Prostate gland (tissue), 2 donors: ENCODE measurements at regions not wholly inside any gene's neighbourhood (a gene's known extent, or its start where the extent isn't known, plus 50 kb on each side); places are given as distances from the start of the nearest gene placed in this dataset.

Source experiments
- DNase-seq: peaks from one replicate; pipeline ENCODE4 v3.0.0-alpha.2; 2019; ENCODE audit warnings: low spot score
- H3K27ac ChIP-seq, 2 donors: fragments of 200-600 bp; sonication (generic); 2 replicates each; pipeline ENCODE4 v1.5.1; 2017 to 2019
- H3K27me3 ChIP-seq: fragments of 200-600 bp; sonication (generic); replicated peaks from 2 replicates; pipeline ENCODE4 v1.5.1; 2019; ENCODE audit not compliant: insufficient read depth
- H3K36me3 ChIP-seq, 2 donors: fragments of 200-600 bp; sonication (generic); 1 replicate in 1 of 2; 2 replicates in 1 of 2; pipeline versions ENCODE4 v1.5.1 to v1.8.1; 2017 to 2019
- H3K4me1 ChIP-seq: fragments of 200-600 bp; sonication (generic); replicated peaks from 2 replicates; pipeline ENCODE4 v1.5.1; 2019
- H3K4me3 ChIP-seq, 2 donors: fragments of 200-600 bp; sonication (generic); 2 replicates each; pipeline ENCODE4 v1.5.1; 2017 to 2019
- H3K9me3 ChIP-seq: fragments of 200-600 bp; sonication (generic); 2 replicates; pipeline ENCODE4 v1.5.1; 2017
- POLR2A ChIP-seq: fragments of 450-650 bp; IDR thresholded peaks from one replicate; pipeline ENCODE4 v1.6.1; 2016; ENCODE audit warnings: antibody characterized with exemption, mild to moderate bottlenecking
- POLR2AphosphoS5 ChIP-seq: sonication (generic); formaldehyde crosslinking; IDR thresholded peaks from one replicate; pipeline ENCODE4 v1.6.1; 2017; ENCODE audit warnings: antibody characterized with exemption
- WGBS: methylation state at CpG from one replicate; pipeline ENCODE4 v1.1.5; 2018; 5-methylcytosine and 5-hydroxymethylcytosine counted together
- intact Hi-C: fragments of 100-400 bp; cut with DNase I; formaldehyde crosslinking; loops from one replicate; pipeline ENCODE4 v1.14.2; 2022
- TF ChIP-seq, protein P1 (sequence below), 4 experiments: fragments of 200-600 bp in 2 of 4; fragments of 450-650 bp in 2 of 4; sonication (generic) in 2 of 4; IDR thresholded peaks; 1 replicate in 3 of 4; 2 replicates in 1 of 4; pipeline ENCODE4 v1.5.1; 2016 to 2019; ENCODE audit warnings: antibody characterized with exemption in 4 of 4, mild to moderate bottlenecking in 2 of 4, moderate library complexity in 2 of 4

DNA sequence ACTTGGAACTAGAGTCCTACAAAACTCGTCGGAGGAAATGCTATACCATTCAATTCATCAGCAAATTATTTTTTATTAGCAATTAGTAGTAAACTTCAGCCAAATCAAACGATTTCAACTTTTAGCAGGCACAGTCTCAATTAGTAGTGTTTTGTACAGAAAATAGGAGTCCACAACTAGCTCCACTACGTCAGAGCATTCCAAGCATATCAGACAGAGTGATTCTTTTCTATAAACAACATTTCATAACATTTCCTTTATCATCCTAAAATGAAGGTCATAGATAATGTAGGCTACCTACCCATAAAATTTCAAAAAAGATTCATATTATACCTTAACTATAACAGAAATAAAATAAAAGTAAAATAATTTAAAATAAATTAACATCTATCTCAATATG, 169.9 kb downstream of the KIF18A start:
- no peaks in the 10 kb centered on the region for H3K36me3 ChIP-seq
- 82% methylated on average over 4 of the region's 4 CpGs for WGBS
- H3K27ac ChIP-seq: no peak overlapping the region
- H3K4me3 ChIP-seq: no peak overlapping the region
- H3K4me1 ChIP-seq: no peaks in the 10 kb centered on the region
- no peaks in the 10 kb centered on the region for H3K27me3 ChIP-seq
- no peaks in the 10 kb centered on the region for H3K9me3 ChIP-seq
- intact Hi-C loops: no loop called here
- DNase-seq: no peak
- TF ChIP-seq POLR2AphosphoS5 (no peak), POLR2A (no peak)
- TF ChIP-seq, protein P1, sequence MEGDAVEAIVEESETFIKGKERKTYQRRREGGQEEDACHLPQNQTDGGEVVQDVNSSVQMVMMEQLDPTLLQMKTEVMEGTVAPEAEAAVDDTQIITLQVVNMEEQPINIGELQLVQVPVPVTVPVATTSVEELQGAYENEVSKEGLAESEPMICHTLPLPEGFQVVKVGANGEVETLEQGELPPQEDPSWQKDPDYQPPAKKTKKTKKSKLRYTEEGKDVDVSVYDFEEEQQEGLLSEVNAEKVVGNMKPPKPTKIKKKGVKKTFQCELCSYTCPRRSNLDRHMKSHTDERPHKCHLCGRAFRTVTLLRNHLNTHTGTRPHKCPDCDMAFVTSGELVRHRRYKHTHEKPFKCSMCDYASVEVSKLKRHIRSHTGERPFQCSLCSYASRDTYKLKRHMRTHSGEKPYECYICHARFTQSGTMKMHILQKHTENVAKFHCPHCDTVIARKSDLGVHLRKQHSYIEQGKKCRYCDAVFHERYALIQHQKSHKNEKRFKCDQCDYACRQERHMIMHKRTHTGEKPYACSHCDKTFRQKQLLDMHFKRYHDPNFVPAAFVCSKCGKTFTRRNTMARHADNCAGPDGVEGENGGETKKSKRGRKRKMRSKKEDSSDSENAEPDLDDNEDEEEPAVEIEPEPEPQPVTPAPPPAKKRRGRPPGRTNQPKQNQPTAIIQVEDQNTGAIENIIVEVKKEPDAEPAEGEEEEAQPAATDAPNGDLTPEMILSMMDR (IDR thresholded peaks at IDR 0.05): no peak

DNA sequence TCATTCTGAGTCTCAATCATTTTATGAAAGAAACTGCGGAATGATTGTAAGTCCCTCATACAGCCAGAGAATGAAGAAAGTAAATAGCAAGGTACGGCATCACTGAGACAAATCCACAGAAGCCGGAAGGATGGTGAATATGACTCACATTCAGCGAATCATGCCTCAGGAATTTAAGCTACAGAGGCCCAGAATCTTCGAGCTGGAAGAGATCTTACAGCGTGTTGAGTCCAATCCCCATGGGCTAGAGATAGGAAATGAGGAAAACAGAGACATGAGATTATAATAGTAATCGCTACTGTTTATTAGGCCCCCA, 173.2 kb downstream of the KIF18A start:
- Histone ChIP-seq H3K27me3 (no peaks in the 10 kb centered on the region), H3K4me3 (no peak overlapping the region), H3K27ac (no peak overlapping the region), H3K4me1 (no peaks in the 10 kb centered on the region), H3K9me3 (no peaks in the 10 kb centered on the region), H3K36me3 (no peaks in the 10 kb centered on the region)
- 52% methylated on average over 7 of the region's 7 CpGs for WGBS
- intact Hi-C loops: no loop called here
- no peak for TF ChIP-seq POLR2A
- no peak for TF ChIP-seq POLR2AphosphoS5
- TF ChIP-seq, protein P1 (IDR thresholded peaks at IDR 0.05): no peak
- no peak for DNase-seq

DNA sequence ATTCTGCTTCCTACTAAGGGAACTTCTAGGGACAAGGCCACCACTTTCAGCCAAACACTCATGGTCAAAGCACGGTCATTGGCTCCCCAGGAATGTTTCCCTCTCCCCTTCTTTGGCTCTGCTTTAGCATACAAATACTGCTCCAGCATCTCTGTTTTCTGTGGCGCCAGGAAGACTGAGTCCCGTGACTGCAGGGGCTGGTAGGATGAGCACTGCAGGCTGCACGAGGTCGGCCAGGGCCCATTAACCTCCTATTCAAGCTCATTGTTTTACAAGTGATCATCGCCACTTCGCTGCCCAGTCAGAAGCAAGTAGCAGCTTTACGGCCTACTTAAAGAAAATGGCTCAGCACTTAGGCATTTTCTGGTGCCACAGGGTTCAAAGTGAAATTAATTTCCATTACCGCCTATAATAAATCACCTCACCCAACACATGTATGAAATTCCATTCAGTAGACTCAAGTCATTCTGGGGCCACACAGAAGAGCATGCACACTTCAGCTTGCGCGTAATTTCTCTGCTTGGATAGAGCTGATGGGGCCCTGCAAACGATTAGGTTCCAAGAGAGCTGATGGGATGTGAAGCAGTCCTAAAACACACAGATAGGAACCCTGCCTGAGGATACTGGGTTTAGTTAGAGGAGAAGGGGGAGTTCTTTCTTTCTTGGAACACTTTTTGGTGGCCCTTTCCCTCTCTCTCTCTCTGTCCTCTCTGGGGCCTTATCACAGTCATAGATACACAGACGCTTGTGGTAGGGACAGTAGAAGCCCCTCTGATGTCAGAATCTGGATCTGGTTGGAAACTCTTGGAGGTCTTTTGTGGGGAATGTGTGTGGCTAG, 173.7 kb downstream of the KIF18A start:
- H3K9me3 ChIP-seq: no peaks in the 10 kb centered on the region
- no peaks in the 10 kb centered on the region for H3K4me1 ChIP-seq
- H3K27me3 ChIP-seq: no peaks in the 10 kb centered on the region
- no peaks in the 10 kb centered on the region for H3K36me3 ChIP-seq
- DNase-seq: no peak
- WGBS: 70% methylated on average over 13 of the region's 13 CpGs
- no peak overlapping the region for H3K4me3 ChIP-seq
- TF ChIP-seq, protein P1 (IDR thresholded peaks at IDR 0.05): no peak
- no peak for TF ChIP-seq POLR2AphosphoS5
- TF ChIP-seq POLR2A: no peak
- no peak overlapping the region for H3K27ac ChIP-seq
- intact Hi-C loops: no loop called here

DNA sequence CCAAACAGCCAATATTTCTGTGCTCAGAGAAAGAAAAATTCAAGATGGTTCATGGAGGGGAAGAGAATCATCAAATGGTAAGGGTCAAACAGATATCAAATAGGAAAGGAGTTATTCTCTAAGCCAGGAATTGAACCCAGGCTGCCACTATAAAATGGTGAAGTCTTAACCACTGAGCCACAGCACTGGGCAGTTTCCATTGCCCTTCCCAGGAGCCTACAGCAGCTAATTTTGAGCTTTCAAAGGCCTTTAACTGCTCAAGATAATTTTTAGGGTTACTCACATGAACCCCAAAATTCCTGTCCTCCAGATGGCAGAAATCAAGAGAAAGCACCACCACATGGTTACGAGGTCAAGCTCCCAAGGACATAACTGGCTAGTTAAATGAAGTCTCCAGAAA, 176.2 kb downstream of the KIF18A start:
- Histone ChIP-seq H3K36me3 (no peaks in the 10 kb centered on the region), H3K27me3 (no peaks in the 10 kb centered on the region), H3K4me3 (no peak overlapping the region), H3K27ac (no peak overlapping the region), H3K4me1 (no peaks in the 10 kb centered on the region), H3K9me3 (no peaks in the 10 kb centered on the region)
- WGBS: 94% methylated on average over 1 of the region's 1 CpG
- no peak for DNase-seq
- no peak for TF ChIP-seq POLR2A
- TF ChIP-seq, protein P1 (IDR thresholded peaks at IDR 0.05): no peak
- intact Hi-C loops: no loop called here

DNA sequence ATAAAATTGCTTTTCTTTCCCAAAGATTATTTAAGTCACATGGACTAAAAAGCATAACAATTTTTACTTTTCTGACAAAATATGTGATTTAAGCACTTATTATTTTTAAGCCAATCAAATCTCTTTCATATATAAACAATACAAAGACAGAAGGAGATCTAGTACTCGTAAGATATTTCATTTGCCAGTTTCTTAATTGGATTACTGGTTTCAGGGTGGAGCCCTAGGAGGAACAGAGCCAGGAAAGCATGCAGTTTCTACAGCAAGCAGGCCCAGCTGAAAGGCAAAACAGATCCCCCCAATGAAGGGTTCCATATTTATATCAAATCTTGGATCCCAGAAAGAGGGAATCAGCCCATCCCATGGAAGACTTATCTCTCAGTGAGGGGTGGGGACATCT, 177.0 kb downstream of the KIF18A start:
- no peak for DNase-seq
- Histone ChIP-seq H3K4me3 (no peak overlapping the region), H3K36me3 (no peaks in the 10 kb centered on the region), H3K9me3 (no peaks in the 10 kb centered on the region), H3K27ac (no peak overlapping the region), H3K27me3 (no peaks in the 10 kb centered on the region), H3K4me1 (no peaks in the 10 kb centered on the region)
- WGBS: 62% methylated on average over 1 of the region's 1 CpG
- intact Hi-C loops: no loop called here
- TF ChIP-seq, protein P1 (IDR thresholded peaks at IDR 0.05): no peak
- TF ChIP-seq POLR2AphosphoS5 (no peak), POLR2A (no peak)
